ENCODE measurements at regions not wholly inside any gene's neighbourhood (a gene's known extent, or its start where the extent isn't known, plus 50 kb on each side); places are given as distances from the start of the nearest gene placed in this dataset.
A peak's percentile ranks its signal among the peaks of the same experiment; 100 is the strongest.

DNA sequence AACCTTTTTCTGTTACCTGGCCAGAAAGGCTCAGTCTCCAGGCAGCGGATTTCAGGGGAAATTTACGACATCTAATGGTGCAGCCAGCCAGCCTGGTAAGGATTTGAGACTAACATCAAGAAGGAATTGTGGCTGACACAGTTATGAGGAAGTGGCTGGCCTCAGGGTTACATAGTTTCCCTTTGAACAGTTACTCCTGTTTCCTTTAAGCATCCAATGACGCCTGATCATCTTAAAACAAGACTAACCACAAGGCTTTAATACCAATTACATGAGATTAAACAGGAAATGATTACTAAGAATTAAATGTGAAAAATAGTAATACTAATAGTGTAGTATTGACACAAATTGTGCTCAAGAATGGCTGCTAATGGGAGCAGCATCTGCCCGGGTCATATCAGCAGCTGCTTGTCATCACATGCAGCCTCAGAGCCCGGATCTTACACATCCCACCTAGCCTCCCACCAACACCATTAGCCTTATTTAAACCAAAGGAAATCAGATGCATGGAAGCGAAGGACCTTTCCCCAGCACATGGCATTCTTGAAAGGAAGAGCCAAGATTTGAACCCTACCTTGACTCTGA is 431.8 kb downstream of the PMP22 start:
- Histone ChIP-seq H3K27me3 (ENCODE audit: insufficient read depth, poor library complexity, severe bottlenecking) (no peaks in the 10 kb centered on the region), H3K4me1 (ENCODE audit: insufficient read depth, poor library complexity, severe bottlenecking) (peaks cover 10% of the 10 kb centered on the region)
- DNase-seq (ENCODE audit: low spot score), result no peak

GRCh38 chr17:14831491-14831890 is 433.6 kb downstream of the PMP22 start:
- no peak for ATAC-seq (ENCODE audit: low read depth)
- Histone ChIP-seq H3K4me3 (ENCODE audit: severe bottlenecking) (no peak overlapping the region), H3K9me3 (ENCODE audit: severe bottlenecking) (no peaks in the 10 kb centered on the region), H3K4me1 (ENCODE audit: insufficient read depth, poor library complexity, severe bottlenecking) (peaks cover 9% of the 10 kb centered on the region), H3K27me3 (ENCODE audit: insufficient read depth, poor library complexity, severe bottlenecking) (no peaks in the 10 kb centered on the region), H3K36me3 (ENCODE audit: low read depth) (no peaks in the 10 kb centered on the region), H3K27ac (ENCODE audit: poor library complexity, severe bottlenecking) (no peak overlapping the region)
- TF ChIP-seq, protein P1, sequence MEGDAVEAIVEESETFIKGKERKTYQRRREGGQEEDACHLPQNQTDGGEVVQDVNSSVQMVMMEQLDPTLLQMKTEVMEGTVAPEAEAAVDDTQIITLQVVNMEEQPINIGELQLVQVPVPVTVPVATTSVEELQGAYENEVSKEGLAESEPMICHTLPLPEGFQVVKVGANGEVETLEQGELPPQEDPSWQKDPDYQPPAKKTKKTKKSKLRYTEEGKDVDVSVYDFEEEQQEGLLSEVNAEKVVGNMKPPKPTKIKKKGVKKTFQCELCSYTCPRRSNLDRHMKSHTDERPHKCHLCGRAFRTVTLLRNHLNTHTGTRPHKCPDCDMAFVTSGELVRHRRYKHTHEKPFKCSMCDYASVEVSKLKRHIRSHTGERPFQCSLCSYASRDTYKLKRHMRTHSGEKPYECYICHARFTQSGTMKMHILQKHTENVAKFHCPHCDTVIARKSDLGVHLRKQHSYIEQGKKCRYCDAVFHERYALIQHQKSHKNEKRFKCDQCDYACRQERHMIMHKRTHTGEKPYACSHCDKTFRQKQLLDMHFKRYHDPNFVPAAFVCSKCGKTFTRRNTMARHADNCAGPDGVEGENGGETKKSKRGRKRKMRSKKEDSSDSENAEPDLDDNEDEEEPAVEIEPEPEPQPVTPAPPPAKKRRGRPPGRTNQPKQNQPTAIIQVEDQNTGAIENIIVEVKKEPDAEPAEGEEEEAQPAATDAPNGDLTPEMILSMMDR (IDR thresholded peaks at IDR 0.05; ENCODE audit: poor library complexity, severe bottlenecking), result no peak
- no peak for DNase-seq (ENCODE audit: low spot score)

More for the DNA sequence above, 431.8 kb downstream of the PMP22 start:
- peak; percentile 92 for ATAC-seq (ENCODE audit: low read depth)
- TF ChIP-seq, protein P1 (IDR thresholded peaks at IDR 0.05; ENCODE audit: poor library complexity, severe bottlenecking), result no peak
- H3K4me3 ChIP-seq (ENCODE audit: severe bottlenecking), result no peak overlapping the region
- H3K27ac ChIP-seq (ENCODE audit: poor library complexity, severe bottlenecking), result peak overlapping the region; percentile 71
- H3K36me3 ChIP-seq (ENCODE audit: low read depth), result no peaks in the 10 kb centered on the region
- H3K9me3 ChIP-seq (ENCODE audit: severe bottlenecking), result no peaks in the 10 kb centered on the region

DNA sequence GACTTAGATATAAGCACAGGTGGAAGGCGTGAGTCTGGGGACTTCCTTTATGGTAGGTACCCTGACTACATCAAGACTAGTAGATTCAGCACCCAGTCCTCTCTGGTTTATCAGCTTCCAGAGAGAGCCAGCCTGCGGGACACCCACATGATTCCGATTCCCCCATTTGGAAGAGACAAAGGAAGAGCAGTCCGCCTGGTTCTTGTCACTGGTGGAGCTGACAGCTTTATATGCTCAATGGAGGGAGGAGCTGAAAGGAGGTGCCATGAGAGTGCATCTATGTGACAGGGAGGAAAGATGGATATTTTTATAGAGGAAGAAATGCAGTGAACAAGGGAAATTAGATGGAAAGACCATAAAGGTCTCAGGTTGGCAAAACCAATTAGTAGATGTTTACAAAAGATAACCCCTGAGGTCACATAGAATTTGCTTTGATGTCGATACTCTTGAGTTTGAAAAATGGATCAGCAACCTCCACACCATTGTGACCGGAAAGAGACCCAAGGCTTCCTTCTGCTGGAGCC is 437.7 kb downstream of the PMP22 start:
- H3K4me3 ChIP-seq (ENCODE audit: severe bottlenecking), result no peak overlapping the region
- no peak overlapping the region for H3K27ac ChIP-seq (ENCODE audit: poor library complexity, severe bottlenecking)
- H3K27me3 ChIP-seq (ENCODE audit: insufficient read depth, poor library complexity, severe bottlenecking), result no peaks in the 10 kb centered on the region
- H3K4me1 ChIP-seq (ENCODE audit: insufficient read depth, poor library complexity, severe bottlenecking), result no peaks in the 10 kb centered on the region
- TF ChIP-seq, protein P1 (IDR thresholded peaks at IDR 0.05; ENCODE audit: poor library complexity, severe bottlenecking), result no peak
- no peaks in the 10 kb centered on the region for H3K36me3 ChIP-seq (ENCODE audit: low read depth)
- H3K9me3 ChIP-seq (ENCODE audit: severe bottlenecking), result peaks cover 7% of the 10 kb centered on the region
- no peak for ATAC-seq (ENCODE audit: low read depth)
- no peak for DNase-seq (ENCODE audit: low spot score)

DNA sequence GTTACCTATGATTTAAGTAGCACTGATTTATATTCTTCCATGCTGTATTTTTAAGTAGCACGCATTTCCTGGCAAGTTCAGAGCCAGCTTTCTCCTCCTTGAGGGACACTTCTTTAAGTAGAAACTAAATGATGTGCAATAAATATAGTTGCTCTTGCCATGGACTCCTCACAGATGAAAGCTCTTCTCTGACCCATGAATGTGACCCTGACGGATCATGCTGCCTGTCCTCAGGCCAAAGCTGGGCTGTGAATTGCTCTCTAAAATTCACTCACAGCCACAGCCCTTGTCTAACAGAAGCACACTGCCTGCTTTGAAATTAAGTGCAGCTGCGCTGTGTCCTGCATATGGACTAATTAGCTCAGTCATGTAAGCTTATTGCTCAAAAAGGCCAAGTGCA is 438.8 kb downstream of the PMP22 start:
- H3K36me3 ChIP-seq (ENCODE audit: low read depth), result no peaks in the 10 kb centered on the region
- ATAC-seq (ENCODE audit: low read depth), result no peak
- no peak for DNase-seq (ENCODE audit: low spot score)
- TF ChIP-seq, protein P1 (IDR thresholded peaks at IDR 0.05; ENCODE audit: poor library complexity, severe bottlenecking), result no peak
- no peak overlapping the region for H3K27ac ChIP-seq (ENCODE audit: poor library complexity, severe bottlenecking)
- H3K4me3 ChIP-seq (ENCODE audit: severe bottlenecking), result no peak overlapping the region
- H3K9me3 ChIP-seq (ENCODE audit: severe bottlenecking), result peaks cover 7% of the 10 kb centered on the region
- no peaks in the 10 kb centered on the region for H3K27me3 ChIP-seq (ENCODE audit: insufficient read depth, poor library complexity, severe bottlenecking)
- no peaks in the 10 kb centered on the region for H3K4me1 ChIP-seq (ENCODE audit: insufficient read depth, poor library complexity, severe bottlenecking)

GRCh38 chr17:14818469-14818868 is 446.7 kb downstream of the PMP22 start:
- Histone ChIP-seq H3K27me3 (ENCODE audit: insufficient read depth, poor library complexity, severe bottlenecking) (no peaks in the 10 kb centered on the region), H3K36me3 (ENCODE audit: low read depth) (no peaks in the 10 kb centered on the region), H3K9me3 (ENCODE audit: severe bottlenecking) (peaks cover 3% of the 10 kb centered on the region), H3K4me3 (ENCODE audit: severe bottlenecking) (no peak overlapping the region), H3K4me1 (ENCODE audit: insufficient read depth, poor library complexity, severe bottlenecking) (peaks cover 11% of the 10 kb centered on the region), H3K27ac (ENCODE audit: poor library complexity, severe bottlenecking) (no peak overlapping the region)
- TF ChIP-seq, protein P1 (IDR thresholded peaks at IDR 0.05; ENCODE audit: poor library complexity, severe bottlenecking), result no peak
- ATAC-seq (ENCODE audit: low read depth), result 0 out of 3 replicates have a peak, but pooled peaks have one; percentile 44
- DNase-seq (ENCODE audit: low spot score), result no peak

All from RWPE2 (cell line).